OCI-LY1 (cell line): ENCODE measurements at regions not wholly inside any gene's neighbourhood (a gene's known extent, or its start where the extent isn't known, plus 50 kb on each side); places are given as distances from the start of the nearest gene placed in this dataset.

ENCODE experiments used
- H2AFZ ChIP-seq: fragments of 200-600 bp; sonication (generic), shearing (Covaris generic); 2 replicates; pipeline ENCODE4 v1.6.0; 2014; ENCODE audit warnings: antibody characterized with exemption, mild to moderate bottlenecking, low read length
- H3F3A ChIP-seq: fragments of 200-600 bp; sonication (generic), shearing (Covaris generic); 2 replicates; pipeline ENCODE4 v1.6.0; 2014; ENCODE audit warnings: mild to moderate bottlenecking, antibody characterized with exemption, low read length, moderate library complexity; ENCODE audit not compliant: insufficient read depth
- H3K27ac ChIP-seq: fragments of 200-600 bp; sonication (generic); 2 replicates; pipeline ENCODE4 v1.5.1; 2014; ENCODE audit warnings: low read length, mixed run types, mild to moderate bottlenecking, low read depth; ENCODE audit not compliant: poor library complexity, severe bottlenecking
- H3K27me3 ChIP-seq: fragments of 200-600 bp; sonication (generic); 2 replicates; pipeline ENCODE4 v1.6.0; 2014; ENCODE audit warnings: antibody characterized with exemption, mild to moderate bottlenecking, low read length, moderate library complexity; ENCODE audit not compliant: insufficient read depth
- H3K36me3 ChIP-seq: fragments of 200-600 bp; sonication (generic); 2 replicates; pipeline ENCODE4 v1.6.1; 2014; ENCODE audit warnings: mild to moderate bottlenecking, antibody characterized with exemption, low read length, moderate library complexity, mixed read lengths; ENCODE audit not compliant: insufficient read depth
- H3K4me1 ChIP-seq: fragments of 200-600 bp; sonication (generic); 2 replicates; pipeline ENCODE4 v1.5.1; 2014; ENCODE audit warnings: mild to moderate bottlenecking, low read length, moderate library complexity; ENCODE audit not compliant: insufficient read depth, severe bottlenecking
- H3K4me2 ChIP-seq: fragments of 200-600 bp; sonication (generic), shearing (Covaris generic); 2 replicates; pipeline ENCODE4 v1.6.1; 2014; ENCODE audit warnings: low read length
- H3K4me3 ChIP-seq: fragments of 200-600 bp; sonication (generic); 2 replicates; pipeline ENCODE4 v1.5.1; 2014; ENCODE audit warnings: low read length, low read depth, mild to moderate bottlenecking, mixed read lengths; ENCODE audit not compliant: poor library complexity, severe bottlenecking
- H3K79me2 ChIP-seq: fragments of 200-600 bp; shearing (Covaris generic); 2 replicates; pipeline ENCODE4 v1.6.1; 2016; ENCODE audit warnings: mixed run types, low read length, mixed read lengths; ENCODE audit not compliant: insufficient read depth
- H3K9ac ChIP-seq: fragments of 200-600 bp; sonication (generic), shearing (Covaris generic); 2 replicates; pipeline ENCODE4 v1.6.1; 2014; ENCODE audit warnings: mild to moderate bottlenecking, low read length, mixed read lengths
- H3K9me2 ChIP-seq: fragments of 200-600 bp; sonication (generic), shearing (Covaris generic); 2 replicates; pipeline ENCODE4 v1.6.1; 2014; ENCODE audit warnings: low read depth, mild to moderate bottlenecking, low read length, mixed read lengths
- H3K9me3 ChIP-seq: fragments of 200-600 bp; shearing (Covaris generic); 2 replicates; pipeline ENCODE4 v1.6.1; 2014; ENCODE audit warnings: low read length, mixed read lengths
- H4K20me1 ChIP-seq: fragments of 200-600 bp; sonication (generic), shearing (Covaris generic); 2 replicates; pipeline ENCODE4 v1.6.0; 2016; ENCODE audit warnings: mild to moderate bottlenecking, low read length; ENCODE audit not compliant: insufficient read depth
- CTCF ChIP-seq: fragments of 200-600 bp; sonication (generic), shearing (Covaris generic); IDR thresholded peaks from 2 replicates; pipeline ENCODE4 v1.5.1; 2017; ENCODE audit warnings: mild to moderate bottlenecking, antibody characterized with exemption, low read length, moderate library complexity, mixed read lengths
- EZH2 ChIP-seq: fragments of 200-600 bp; sonication (generic), shearing (Covaris generic); IDR thresholded peaks from 2 replicates; pipeline ENCODE4 v1.8.0; 2017; ENCODE audit warnings: borderline replicate concordance, mixed run types, mild to moderate bottlenecking, antibody characterized with exemption, low read length, moderate library complexity, mixed read lengths

GRCh38 chr4:66097218-66097617, 426.9 kb upstream of the EPHA5 start:
- Histone ChIP-seq H3K9me3 (no peaks in the 10 kb centered on the region), H3K27ac (no peak overlapping the region), H3K9ac (no peak overlapping the region), H2AFZ (no peak overlapping the region), H3F3A (no peaks in the 10 kb centered on the region), H3K4me2 (no peak overlapping the region), H3K27me3 (no peaks in the 10 kb centered on the region), H3K36me3 (no peaks in the 10 kb centered on the region), H4K20me1 (no peaks in the 10 kb centered on the region), H3K4me3 (no peak overlapping the region), H3K9me2 (no peaks in the 10 kb centered on the region; the same call in 1 of the 2 replicates), H3K4me1 (no peaks in the 10 kb centered on the region), H3K79me2 (no peaks in the 10 kb centered on the region)
- TF ChIP-seq CTCF (no peak), EZH2 (no peak)

- Histone ChIP-seq H2AFZ (no peak overlapping the region), H3K4me1 (no peaks in the 10 kb centered on the region)
Observed at GRCh38 chr4:66095065-66095464, 424.8 kb upstream of the EPHA5 start.

GRCh38 chr4:66094070-66094469, 423.8 kb upstream of the EPHA5 start:
- H3K9ac ChIP-seq = no peak overlapping the region
- no peak overlapping the region for H3K4me2 ChIP-seq

More at GRCh38 chr4:66095065-66095464, 424.8 kb upstream of the EPHA5 start:
- TF ChIP-seq EZH2 (no peak), CTCF (no peak)
- no peaks in the 10 kb centered on the region for H3K9me3 ChIP-seq
- H3K4me3 ChIP-seq = no peak overlapping the region
- no peak overlapping the region for H3K4me2 ChIP-seq
- no peak overlapping the region for H3K27ac ChIP-seq
- H3K27me3 ChIP-seq = no peaks in the 10 kb centered on the region
- H3K36me3 ChIP-seq = no peaks in the 10 kb centered on the region
- no peaks in the 10 kb centered on the region; the same call in 1 of the 2 replicates for H3K9me2 ChIP-seq
- no peaks in the 10 kb centered on the region for H3K79me2 ChIP-seq
- no peaks in the 10 kb centered on the region for H3F3A ChIP-seq
- no peaks in the 10 kb centered on the region for H4K20me1 ChIP-seq
- H3K9ac ChIP-seq = no peak overlapping the region

More at GRCh38 chr4:66094070-66094469, 423.8 kb upstream of the EPHA5 start:
- Histone ChIP-seq H3K4me3 (no peak overlapping the region), H3K27me3 (no peaks in the 10 kb centered on the region), H4K20me1 (no peaks in the 10 kb centered on the region), H3K27ac (no peak overlapping the region), H2AFZ (no peak overlapping the region), H3F3A (no peaks in the 10 kb centered on the region), H3K79me2 (no peaks in the 10 kb centered on the region), H3K9me3 (no peaks in the 10 kb centered on the region), H3K36me3 (no peaks in the 10 kb centered on the region), H3K9me2 (no peaks in the 10 kb centered on the region; the same call in 1 of the 2 replicates), H3K4me1 (no peaks in the 10 kb centered on the region)
- TF ChIP-seq EZH2 = no peak
- no peak for TF ChIP-seq CTCF
